ENCODE measurements at regions not wholly inside any gene's neighbourhood (a gene's known extent, or its start where the extent isn't known, plus 50 kb on each side); places are given as distances from the start of the nearest gene placed in this dataset.
"Not testable (repeated sequence)": the region's sequence is repeated elsewhere in the genome, so short reads cannot be mapped to it uniquely, and the experiment has no call there.

DNA sequence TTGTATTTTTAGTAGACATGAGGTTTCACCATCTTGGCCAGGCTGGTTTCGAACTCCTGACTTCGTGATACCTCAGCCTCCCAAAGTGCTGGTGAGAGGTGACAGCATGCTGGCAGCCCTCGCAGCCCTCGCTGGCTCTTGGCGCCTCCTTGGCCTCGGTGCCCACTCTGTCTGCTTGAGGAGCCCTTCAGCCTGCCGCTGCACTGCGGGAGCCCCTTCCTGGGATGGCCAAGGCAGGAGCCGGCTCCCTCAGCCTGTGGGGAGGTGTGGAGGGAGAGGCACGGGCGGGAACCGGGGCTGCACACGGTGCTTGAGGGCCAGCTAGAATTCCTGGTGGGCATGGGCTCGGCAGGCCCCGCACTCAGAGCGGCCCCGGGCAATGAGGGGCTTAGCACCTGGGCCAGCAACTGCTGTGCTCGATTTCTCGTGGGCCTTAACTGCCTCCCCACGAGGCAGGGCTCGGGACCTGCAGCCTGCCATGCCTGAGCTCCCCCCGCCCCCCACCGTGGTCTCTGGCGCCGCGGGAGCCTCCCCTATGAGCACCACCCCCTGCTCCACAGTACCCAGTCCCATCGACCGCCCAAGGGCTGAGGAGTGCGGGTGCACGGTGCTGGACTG, 96.5 kb upstream of the RHOBTB1 start:
- intact Hi-C loops (cut with DNase I; ENCODE audit: low total_unique reads) = no loop called here
- TF ChIP-seq POLR2A (IDR thresholded peaks at IDR 0.05) (no peak), POLR2AphosphoS5 (IDR thresholded peaks at IDR 0.05) (no peak), CTCF (IDR thresholded peaks at IDR 0.05) (no peak)
- no peak for DNase-seq (ENCODE audit: low spot score in 2 of 2)
- Histone ChIP-seq H3K36me3 (no peaks in the 10 kb centered on the region), H3K27me3 (no peaks in the 10 kb centered on the region), H3K27ac (no peak overlapping the region), H3K4me3 (no peak overlapping the region), H3K4me1 (no peaks in the 10 kb centered on the region), H3K9me3 (no peaks in the 10 kb centered on the region)

GRCh38 chr10:61039868-61040267, 95.9 kb upstream of the RHOBTB1 start:
- H3K4me1 ChIP-seq = no peaks in the 10 kb centered on the region
- H3K27me3 ChIP-seq = no peaks in the 10 kb centered on the region
- DNase-seq (ENCODE audit: low spot score in 2 of 2) = no peak

GRCh38 chr10:61037261-61037830, 93.4 kb upstream of the RHOBTB1 start:
- peak overlapping the region in 1 of 2 donors; percentile 17 for H3K27ac ChIP-seq
- H3K4me3 ChIP-seq; H3K9me3 ChIP-seq; H3K36me3 ChIP-seq; H3K4me1 ChIP-seq; intact Hi-C loops (cut with DNase I; ENCODE audit: low total_unique reads); H3K27me3 ChIP-seq: not testable (repeated sequence)
- peak in 1 of 2 donors; percentile 25 for DNase-seq (ENCODE audit: low spot score in 2 of 2)

More at GRCh38 chr10:61039868-61040267, 95.9 kb upstream of the RHOBTB1 start:
- intact Hi-C loops (cut with DNase I; ENCODE audit: low total_unique reads) = no loop called here
- no peak overlapping the region for H3K4me3 ChIP-seq
- no peak for TF ChIP-seq POLR2AphosphoS5 (IDR thresholded peaks at IDR 0.05)
- TF ChIP-seq CTCF (IDR thresholded peaks at IDR 0.05) = no peak
- no peak for TF ChIP-seq POLR2A (IDR thresholded peaks at IDR 0.05)
- no peaks in the 10 kb centered on the region for H3K36me3 ChIP-seq
- no peak overlapping the region for H3K27ac ChIP-seq
- H3K9me3 ChIP-seq = no peaks in the 10 kb centered on the region

DNA sequence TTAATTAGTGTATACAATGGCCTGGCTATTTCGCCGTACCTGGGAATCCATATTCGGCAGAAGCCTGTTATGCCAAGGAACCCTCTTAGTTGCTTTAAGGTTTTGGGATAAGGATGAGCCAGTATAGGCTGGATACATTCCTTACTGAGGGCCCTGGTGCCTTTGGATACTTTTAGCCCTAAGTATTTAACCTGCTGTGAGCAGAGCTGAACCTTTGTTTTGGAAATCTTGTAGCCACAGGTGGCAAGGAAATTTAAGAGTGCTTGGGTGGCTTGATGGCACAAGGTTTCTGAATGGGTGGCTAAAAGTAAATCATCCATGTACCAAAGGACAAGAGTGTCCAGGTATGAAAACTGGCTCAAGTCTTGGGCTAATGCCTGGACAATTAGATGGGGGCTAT, 92.2 kb upstream of the RHOBTB1 start:
- H3K9me3 ChIP-seq; DNase-seq (ENCODE audit: low spot score in 2 of 2); H3K4me3 ChIP-seq; H3K36me3 ChIP-seq; H3K27ac ChIP-seq; intact Hi-C loops (cut with DNase I; ENCODE audit: low total_unique reads); H3K4me1 ChIP-seq; H3K27me3 ChIP-seq: not testable (repeated sequence)

GRCh38 chr10:61031341-61031740, 87.4 kb upstream of the RHOBTB1 start:
- intact Hi-C loops (cut with DNase I; ENCODE audit: low total_unique reads) = no loop called here

More at GRCh38 chr10:61031341-61031740, 87.4 kb upstream of the RHOBTB1 start:
- Histone ChIP-seq H3K27me3 (no peaks in the 10 kb centered on the region), H3K36me3 (no peaks in the 10 kb centered on the region), H3K4me3 (no peak overlapping the region), H3K27ac (no peak overlapping the region), H3K9me3 (no peaks in the 10 kb centered on the region), H3K4me1 (no peaks in the 10 kb centered on the region)
- TF ChIP-seq POLR2AphosphoS5 (IDR thresholded peaks at IDR 0.05) = no peak
- no peak for TF ChIP-seq POLR2A (IDR thresholded peaks at IDR 0.05)
- no peak for TF ChIP-seq CTCF (IDR thresholded peaks at IDR 0.05)
- no peak for DNase-seq (ENCODE audit: low spot score in 2 of 2)

Measured in breast epithelium (tissue), 4 donors.